HEK293 (cell line): ENCODE measurements at regions not wholly inside any gene's neighbourhood (a gene's known extent, or its start where the extent isn't known, plus 50 kb on each side); places are given as distances from the start of the nearest gene placed in this dataset.

ENCODE experiments used
- CTCF ChIA-PET: fragments of 350-600 bp; formaldehyde crosslinking; extraction: SDS; loops from one replicate; lab custom pipeline; 2021; ENCODE audit warnings: antibody characterized with exemption; lab: Yijun Ruan, JAX
- POLR2A ChIA-PET: fragments of 300-600 bp; formaldehyde crosslinking; extraction: SDS; loops from one replicate; lab custom pipeline; 2020; ENCODE audit warnings: antibody characterized with exemption, inconsistent platforms; lab: Yijun Ruan, JAX
- H3K27ac ChIP-seq: fragments of 200-500 bp; sonication (Bioruptor generic); 2 replicates; pipeline ENCODE4 v1.5.1; 2014; ENCODE audit warnings: low read depth, low read length, control low read depth, inconsistent platforms; ENCODE audit errors: extremely low read depth
- H3K36me3 ChIP-seq, 2 experiments: fragments of 200-500 bp in 1 of 2; sonication (Bioruptor generic) in 1 of 2; 1 replicate in 1 of 2; 2 replicates in 1 of 2; pipeline ENCODE4 v1.5.1; 2014 to 2017; ENCODE audit warnings: inconsistent platforms in 2 of 2, low read length in 2 of 2; ENCODE audit not compliant: control insufficient read depth in 2 of 2, insufficient read depth in 1 of 2
- H3K4me1 ChIP-seq: fragments of 200-500 bp; sonication (Bioruptor generic); 2 replicates; pipeline ENCODE4 v1.5.1; 2014; ENCODE audit warnings: mild to moderate bottlenecking, low read length, inconsistent platforms; ENCODE audit not compliant: control insufficient read depth, insufficient read depth
- H3K4me3 ChIP-seq: 2 replicates; pipeline ENCODE4 v1.5.1; 2011; ENCODE audit warnings: low read depth, mild to moderate bottlenecking, control low read depth, low read length, moderate library complexity
- H3K9me3 ChIP-seq: fragments of 200-500 bp; sonication (Bioruptor generic); 2 replicates; pipeline ENCODE4 v1.5.1; 2014; ENCODE audit warnings: low read depth, low read length, inconsistent platforms; ENCODE audit not compliant: control insufficient read depth, insufficient read depth
- KLF16 ChIP-seq: fragments of 450-650 bp; formaldehyde crosslinking; IDR thresholded peaks from 2 replicates; pipeline ENCODE4 v1.5.1; 2017; ENCODE audit warnings: missing biosample characterization, missing genetic modification characterization
- MZF1 ChIP-seq: fragments of 450-650 bp; formaldehyde crosslinking; IDR thresholded peaks from 2 replicates; pipeline ENCODE4 v1.5.1; 2017; ENCODE audit warnings: missing biosample characterization, missing genetic modification characterization, borderline replicate concordance
- SETDB1 ChIP-seq: IDR thresholded peaks from one replicate; pipeline ENCODE4 v1.6.1; 2017; ENCODE audit warnings: mild to moderate bottlenecking, low read length, moderate library complexity, mixed read lengths; ENCODE audit not compliant: insufficient read length
- TRIM28 ChIP-seq: IDR thresholded peaks from 2 replicates; pipeline ENCODE4 v1.6.1; 2011; ENCODE audit warnings: low read length, control low read depth, borderline replicate concordance
- ZIC2 ChIP-seq: fragments of 450-650 bp; formaldehyde crosslinking; IDR thresholded peaks from 2 replicates; pipeline ENCODE4 v1.5.1; 2016; ENCODE audit warnings: missing biosample characterization, missing genetic modification characterization
- ZNF138 ChIP-seq: fragments of 450-650 bp; formaldehyde crosslinking; IDR thresholded peaks from 2 replicates; pipeline ENCODE4 v1.5.1; 2016; ENCODE audit warnings: missing biosample characterization, missing genetic modification characterization, borderline replicate concordance
- ZNF423 ChIP-seq: fragments of 450-650 bp; formaldehyde crosslinking; IDR thresholded peaks from 2 replicates; pipeline ENCODE4 v1.5.1; 2016; ENCODE audit warnings: missing biosample characterization, missing genetic modification characterization
- ZNF48 ChIP-seq: fragments of 450-650 bp; formaldehyde crosslinking; IDR thresholded peaks from 2 replicates; pipeline ENCODE4 v1.5.1; 2016; ENCODE audit warnings: missing biosample characterization, missing genetic modification characterization
- ZNF510 ChIP-seq: fragments of 450-650 bp; formaldehyde crosslinking; IDR thresholded peaks from 2 replicates; pipeline ENCODE4 v1.5.1; 2018; ENCODE audit warnings: mild to moderate bottlenecking, missing genetic modification characterization, missing biosample characterization; ENCODE audit not compliant: insufficient replicate concordance
- ZNF560 ChIP-seq: fragments of 450-650 bp; formaldehyde crosslinking; IDR thresholded peaks from 2 replicates; pipeline ENCODE4 v1.5.1; 2017; ENCODE audit warnings: missing biosample characterization, missing genetic modification characterization, borderline replicate concordance
- ZNF670 ChIP-seq: fragments of 450-650 bp; formaldehyde crosslinking; IDR thresholded peaks from 2 replicates; pipeline ENCODE4 v1.5.1; 2016; ENCODE audit warnings: missing biosample characterization, missing genetic modification characterization, low read depth
- ZSCAN30 ChIP-seq: fragments of 450-650 bp; IDR thresholded peaks from 2 replicates; pipeline ENCODE4 v1.5.1; 2018; ENCODE audit warnings: missing biosample characterization, mild to moderate bottlenecking, missing genetic modification characterization, moderate library complexity
- TF ChIP-seq, protein P1 (sequence below): fragments of 450-650 bp; formaldehyde crosslinking; conservative IDR thresholded peaks from 2 replicates; pipeline ENCODE4 v1.5.1; 2016; ENCODE audit warnings: low read depth, missing biosample characterization, missing genetic modification characterization
- TF ChIP-seq, protein P2 (sequence below): fragments of 450-650 bp; formaldehyde crosslinking; IDR thresholded peaks from 2 replicates; pipeline ENCODE4 v1.5.1; 2016; ENCODE audit warnings: missing biosample characterization, missing genetic modification characterization

DNA sequence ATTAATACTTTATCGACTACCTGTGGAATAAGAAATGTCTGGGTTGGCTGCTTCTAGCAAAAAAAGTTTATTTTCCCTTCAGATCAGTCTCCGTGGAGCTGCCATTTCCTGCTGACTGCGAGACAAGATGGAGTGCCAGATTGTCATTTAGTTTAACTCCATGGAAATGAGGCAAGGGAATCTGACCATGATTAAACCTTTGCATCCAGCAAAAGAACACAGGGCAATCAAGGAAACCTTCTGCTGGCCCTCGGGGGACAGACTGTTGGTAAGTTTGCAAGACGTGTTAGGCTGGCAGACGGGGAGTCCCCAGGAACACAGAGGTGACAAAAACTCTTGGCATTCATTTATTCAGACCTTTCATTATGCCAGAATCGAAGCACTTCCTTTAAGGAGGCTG, 52.2 kb upstream of the SPACA1 start:
- ChIA-PET POLR2A (no interaction called here), CTCF (no interaction called here)
- Histone ChIP-seq H3K27ac (no peak overlapping the region), H3K9me3 (no peaks in the 10 kb centered on the region), H3K4me3 (no peak overlapping the region), H3K4me1 (no peaks in the 10 kb centered on the region), H3K36me3 (no peaks in the 10 kb centered on the region)
- TF ChIP-seq SETDB1: peak; percentile 20
- TF ChIP-seq, protein P1, sequence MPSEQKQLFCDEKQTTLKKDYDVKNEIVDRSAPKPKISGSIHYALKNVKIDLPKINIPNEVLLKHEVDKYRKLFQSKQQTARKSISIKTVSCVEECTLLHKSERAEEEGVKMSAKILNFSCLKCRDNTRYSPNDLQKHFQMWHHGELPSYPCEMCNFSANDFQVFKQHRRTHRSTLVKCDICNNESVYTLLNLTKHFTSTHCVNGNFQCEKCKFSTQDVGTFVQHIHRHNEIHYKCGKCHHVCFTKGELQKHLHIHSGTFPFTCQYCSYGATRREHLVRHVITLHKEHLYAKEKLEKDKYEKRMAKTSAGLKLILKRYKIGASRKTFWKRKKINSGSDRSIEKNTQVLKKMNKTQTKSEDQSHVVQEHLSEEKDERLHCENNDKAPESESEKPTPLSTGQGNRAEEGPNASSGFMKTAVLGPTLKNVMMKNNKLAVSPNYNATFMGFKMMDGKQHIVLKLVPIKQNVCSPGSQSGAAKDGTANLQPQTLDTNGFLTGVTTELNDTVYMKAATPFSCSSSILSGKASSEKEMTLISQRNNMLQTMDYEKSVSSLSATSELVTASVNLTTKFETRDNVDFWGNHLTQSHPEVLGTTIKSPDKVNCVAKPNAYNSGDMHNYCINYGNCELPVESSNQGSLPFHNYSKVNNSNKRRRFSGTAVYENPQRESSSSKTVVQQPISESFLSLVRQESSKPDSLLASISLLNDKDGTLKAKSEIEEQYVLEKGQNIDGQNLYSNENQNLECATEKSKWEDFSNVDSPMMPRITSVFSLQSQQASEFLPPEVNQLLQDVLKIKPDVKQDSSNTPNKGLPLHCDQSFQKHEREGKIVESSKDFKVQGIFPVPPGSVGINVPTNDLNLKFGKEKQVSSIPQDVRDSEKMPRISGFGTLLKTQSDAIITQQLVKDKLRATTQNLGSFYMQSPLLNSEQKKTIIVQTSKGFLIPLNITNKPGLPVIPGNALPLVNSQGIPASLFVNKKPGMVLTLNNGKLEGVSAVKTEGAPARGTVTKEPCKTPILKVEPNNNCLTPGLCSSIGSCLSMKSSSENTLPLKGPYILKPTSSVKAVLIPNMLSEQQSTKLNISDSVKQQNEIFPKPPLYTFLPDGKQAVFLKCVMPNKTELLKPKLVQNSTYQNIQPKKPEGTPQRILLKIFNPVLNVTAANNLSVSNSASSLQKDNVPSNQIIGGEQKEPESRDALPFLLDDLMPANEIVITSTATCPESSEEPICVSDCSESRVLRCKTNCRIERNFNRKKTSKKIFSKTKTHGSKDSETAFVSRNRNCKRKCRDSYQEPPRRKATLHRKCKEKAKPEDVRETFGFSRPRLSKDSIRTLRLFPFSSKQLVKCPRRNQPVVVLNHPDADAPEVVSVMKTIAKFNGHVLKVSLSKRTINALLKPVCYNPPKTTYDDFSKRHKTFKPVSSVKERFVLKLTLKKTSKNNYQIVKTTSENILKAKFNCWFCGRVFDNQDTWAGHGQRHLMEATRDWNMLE (tag by site-specific recombination): no peak

DNA sequence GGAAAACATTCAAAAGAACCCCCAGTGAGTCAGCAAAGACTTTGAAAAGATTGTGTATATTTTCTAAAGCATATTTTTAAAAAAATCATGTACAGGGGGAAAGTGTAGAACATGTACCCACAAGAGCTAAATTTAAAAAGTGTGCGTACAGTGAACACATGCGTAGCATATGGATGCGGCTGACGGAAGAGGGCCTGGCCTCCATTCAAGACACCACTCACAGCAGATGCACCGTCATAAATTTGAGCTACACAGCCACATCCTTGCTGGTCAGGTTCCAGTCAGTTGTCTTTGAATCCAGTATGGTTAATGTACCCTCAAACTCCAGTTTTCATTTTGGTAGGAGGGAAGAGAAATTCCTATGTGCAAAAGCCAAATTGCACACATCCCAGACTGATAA, 54.3 kb upstream of the SPACA1 start:
- POLR2A ChIA-PET: no interaction called here
- Histone ChIP-seq H3K9me3 (no peaks in the 10 kb centered on the region), H3K4me3 (no peak overlapping the region), H3K4me1 (no peaks in the 10 kb centered on the region), H3K27ac (no peak overlapping the region), H3K36me3 (no peaks in the 10 kb centered on the region)
- CTCF ChIA-PET: interaction anchor here (1.1 kb wide), 1 partner anchor 13 kb away, joined by 3 read pairs; no protein-coding TSS in a partner anchor
- no peak for TF ChIP-seq ZNF423 (tag by site-specific recombination)
- TF ChIP-seq KLF16: no peak
- TF ChIP-seq TRIM28: no peak
- TF ChIP-seq ZNF48 (tag by site-specific recombination): no peak
- TF ChIP-seq, protein P2, sequence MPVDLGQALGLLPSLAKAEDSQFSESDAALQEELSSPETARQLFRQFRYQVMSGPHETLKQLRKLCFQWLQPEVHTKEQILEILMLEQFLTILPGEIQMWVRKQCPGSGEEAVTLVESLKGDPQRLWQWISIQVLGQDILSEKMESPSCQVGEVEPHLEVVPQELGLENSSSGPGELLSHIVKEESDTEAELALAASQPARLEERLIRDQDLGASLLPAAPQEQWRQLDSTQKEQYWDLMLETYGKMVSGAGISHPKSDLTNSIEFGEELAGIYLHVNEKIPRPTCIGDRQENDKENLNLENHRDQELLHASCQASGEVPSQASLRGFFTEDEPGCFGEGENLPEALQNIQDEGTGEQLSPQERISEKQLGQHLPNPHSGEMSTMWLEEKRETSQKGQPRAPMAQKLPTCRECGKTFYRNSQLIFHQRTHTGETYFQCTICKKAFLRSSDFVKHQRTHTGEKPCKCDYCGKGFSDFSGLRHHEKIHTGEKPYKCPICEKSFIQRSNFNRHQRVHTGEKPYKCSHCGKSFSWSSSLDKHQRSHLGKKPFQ (tag by site-specific recombination): no peak
- no peak for TF ChIP-seq ZNF510 (tag by site-specific recombination)
- TF ChIP-seq ZSCAN30 (tag by site-specific recombination): no peak
- no peak for TF ChIP-seq ZNF138 (tag by site-specific recombination)
- TF ChIP-seq ZNF670 (tag by site-specific recombination): no peak
- no peak for TF ChIP-seq MZF1 (tag by site-specific recombination)

DNA sequence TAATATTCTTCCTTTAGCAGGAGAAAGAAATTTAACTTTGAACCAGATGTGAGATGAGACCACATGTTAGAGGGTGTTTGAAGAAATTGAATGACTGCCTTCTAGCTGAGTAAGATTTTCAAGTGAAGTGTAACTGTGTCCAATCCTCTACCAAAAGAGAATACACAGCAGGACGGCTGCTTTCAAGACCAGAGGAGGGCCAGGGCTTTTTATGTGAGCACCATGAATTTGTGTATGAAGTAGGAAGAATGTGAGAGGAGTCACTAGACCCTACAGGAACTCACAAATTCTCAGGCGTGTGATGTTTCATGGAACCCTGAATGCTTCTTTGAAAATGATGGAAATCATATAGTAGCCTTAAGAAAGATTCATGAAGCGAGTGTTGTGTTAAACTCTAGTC, 56.8 kb upstream of the SPACA1 start:
- CTCF ChIA-PET: interaction anchor here (0.9 kb wide), 1 partner anchor 23 kb away, joined by 4 read pairs; no protein-coding TSS in a partner anchor
- POLR2A ChIA-PET: no interaction called here
- TF ChIP-seq ZIC2 (tag by site-specific recombination): no peak
- TF ChIP-seq ZNF560: no peak
- H3K36me3 ChIP-seq: no peaks in the 10 kb centered on the region
- no peaks in the 10 kb centered on the region for H3K4me1 ChIP-seq
- H3K27ac ChIP-seq: no peak overlapping the region
- no peaks in the 10 kb centered on the region for H3K9me3 ChIP-seq
- H3K4me3 ChIP-seq: no peak overlapping the region
